HepG2 (cell line): ENCODE measurements at regions not wholly inside any gene's neighbourhood (a gene's known extent, or its start where the extent isn't known, plus 50 kb on each side); places are given as distances from the start of the nearest gene placed in this dataset.

Experiments
- ATAC-seq: fragments of 200-7000 bp; cut with Tn5 transposase; 3 replicates; pipeline ENCODE4 v1.9.1; 2020; ENCODE audit warnings: mild to moderate bottlenecking, moderate library complexity
- BruUV-seq: library from RNA; stranded (reverse); fragments of 400-500 nt; replicated peaks from 2 replicates; lab custom pipeline; 2021; lab: Mats Ljungman, UMichigan
- CTCF ChIA-PET: fragments of 300-600 bp; formaldehyde crosslinking; extraction: SDS; loops from one replicate; lab custom pipeline; 2021; ENCODE audit warnings: low total read pairs, inconsistent platforms, low intra/inter-chr PET ratio; lab: Yijun Ruan, JAX
- POLR2A ChIA-PET: fragments of 350-600 bp; sonication (Branson Sonifier 250); formaldehyde crosslinking; loops from one replicate; lab custom pipeline; 2020; ENCODE audit warnings: antibody characterized with exemption, inconsistent platforms; lab: Yijun Ruan, JAX
- DNase-seq: peaks from one replicate; pipeline ENCODE4 v3.0.0-alpha.2; 2015; ENCODE audit warnings: low spot score
- FAIRE-seq: peaks from 3 replicates; lab custom pipeline; 2011; peaks lifted over from hg19 to GRCh38; lab: Jason Lieb, UNC
- H2AFZ ChIP-seq: one replicate; pipeline ENCODE4 v1.6.1; 2011; ENCODE audit warnings: low read length, inconsistent platforms
- H3K27ac ChIP-seq: fragments of 300-600 bp; 3 replicates; pipeline ENCODE4 v1.8.0; 2011; ENCODE audit warnings: mixed run types, mild to moderate bottlenecking, mixed read lengths, low read length, inconsistent platforms; ENCODE audit not compliant: insufficient read depth; ENCODE audit errors: extremely low read length
- H3K27me3 ChIP-seq, 2 experiments: fragments of 200-600 bp in 1 of 2; 2 replicates in 1 of 2; 3 replicates in 1 of 2; pipeline versions ENCODE4 v1.6.0 to v1.8.0; 2011; ENCODE audit warnings: low read length in 2 of 2, mild to moderate bottlenecking in 2 of 2, moderate library complexity in 2 of 2, inconsistent platforms in 1 of 2; ENCODE audit not compliant: insufficient read depth in 2 of 2, control insufficient read depth in 1 of 2
- H3K36me3 ChIP-seq, 2 experiments: fragments of 200-600 bp in 1 of 2; replicated peaks in 1 of 2; 2 replicates in 1 of 2; 3 replicates in 1 of 2; pipeline versions ENCODE4 v1.5.1 to v1.8.0; 2011; ENCODE audit warnings: low read length in 2 of 2, inconsistent platforms in 1 of 2; ENCODE audit not compliant: insufficient read depth in 2 of 2, control insufficient read depth in 1 of 2
- H3K4me1 ChIP-seq: 2 replicates; pipeline ENCODE4 v1.5.1; 2012; ENCODE audit warnings: low read length, inconsistent platforms; ENCODE audit not compliant: insufficient read depth
- H3K4me2 ChIP-seq: 2 replicates; pipeline ENCODE4 v1.6.0; 2011; ENCODE audit warnings: low read depth, low read length, inconsistent platforms
- H3K4me3 ChIP-seq, 3 experiments: fragments of 200-600 bp in 1 of 3; sonication (generic), shearing (Covaris generic) in 1 of 3; replicated peaks in 1 of 3; 2 replicates each; pipeline ENCODE4 v1.5.1; 2011 to 2016; ENCODE audit warnings: low read length in 3 of 3, inconsistent platforms in 2 of 3, low read depth in 2 of 3, mild to moderate bottlenecking in 2 of 3, control low read depth in 1 of 3, mixed read lengths in 1 of 3; ENCODE audit not compliant: insufficient read depth in 1 of 3
- H3K79me2 ChIP-seq: one replicate; pipeline ENCODE4 v1.6.1; 2011; ENCODE audit warnings: low read length, inconsistent platforms; ENCODE audit not compliant: insufficient read depth
- H3K9ac ChIP-seq: 2 replicates; pipeline ENCODE4 v1.6.0; 2011; ENCODE audit warnings: mild to moderate bottlenecking, low read depth, low read length, inconsistent platforms; ENCODE audit not compliant: insufficient read depth
- H3K9me3 ChIP-seq: 2 replicates; pipeline ENCODE4 v1.5.1; 2012; ENCODE audit warnings: mild to moderate bottlenecking, low read length
- H4K20me1 ChIP-seq: 2 replicates; pipeline ENCODE4 v1.6.0; 2011; ENCODE audit warnings: inconsistent platforms, mild to moderate bottlenecking, low read length, moderate library complexity; ENCODE audit not compliant: insufficient read depth
- ARNT2 ChIP-seq: sonication (generic); formaldehyde crosslinking; IDR thresholded peaks from 2 replicates; pipeline ENCODE4 v1.8.0; 2022; ENCODE audit warnings: mild to moderate bottlenecking, low read depth, missing genetic modification reagents, moderate library complexity
- HIVEP1 ChIP-seq: sonication (generic); formaldehyde crosslinking; IDR thresholded peaks from 2 replicates; pipeline ENCODE4 v1.4.0; 2020; ENCODE audit warnings: mild to moderate bottlenecking, missing genetic modification reagents
- XRCC5 ChIP-seq: fragments of 200-400 bp; formaldehyde crosslinking; optimal IDR thresholded peaks from 2 replicates; pipeline ENCODE3; 2017; ENCODE audit warnings: mild to moderate bottlenecking, low read length
- ZFP90 ChIP-seq: sonication (generic); formaldehyde crosslinking; IDR thresholded peaks from 2 replicates; pipeline ENCODE4 v1.8.0; 2022; ENCODE audit warnings: missing genetic modification reagents, mild to moderate bottlenecking, inconsistent platforms, borderline replicate concordance
- ZNF563 ChIP-seq: sonication (generic); formaldehyde crosslinking; IDR thresholded peaks from 2 replicates; pipeline ENCODE4 v1.8.0; 2022; ENCODE audit warnings: mild to moderate bottlenecking, moderate library complexity, missing genetic modification reagents
- WGBS: methylation state at CpG from one replicate; pipeline ENCODE4 v1.1.6; 2017; ENCODE audit warnings: low lambda C conversion rate; 5-methylcytosine and 5-hydroxymethylcytosine counted together
- in situ Hi-C: cut with HindIII; loops from 2 replicates; pipeline ENCODE4 v1.10.0; 2017; ENCODE audit warnings: low pct_unique_long_range_greater_than_20kb; ENCODE audit not compliant: extremely low pct_ligation_motif_present
- intact Hi-C: fragments of 100-400 bp; cut with micrococcal nuclease; formaldehyde crosslinking; loops from one replicate; pipeline ENCODE4 v1.10.0; 2022; ENCODE audit not compliant: unreplicated experiment
- TF ChIP-seq, protein P1 (sequence below): sonication (generic); formaldehyde crosslinking; IDR thresholded peaks from 2 replicates; pipeline ENCODE4 v1.5.1; 2020; ENCODE audit warnings: missing genetic modification reagents, mild to moderate bottlenecking, borderline replicate concordance
- TF ChIP-seq, protein P2 (sequence below): IDR thresholded peaks from 2 replicates; pipeline ENCODE4 v1.6.1; 2012; ENCODE audit warnings: low read length, improper control_type of control experiment

DNA sequence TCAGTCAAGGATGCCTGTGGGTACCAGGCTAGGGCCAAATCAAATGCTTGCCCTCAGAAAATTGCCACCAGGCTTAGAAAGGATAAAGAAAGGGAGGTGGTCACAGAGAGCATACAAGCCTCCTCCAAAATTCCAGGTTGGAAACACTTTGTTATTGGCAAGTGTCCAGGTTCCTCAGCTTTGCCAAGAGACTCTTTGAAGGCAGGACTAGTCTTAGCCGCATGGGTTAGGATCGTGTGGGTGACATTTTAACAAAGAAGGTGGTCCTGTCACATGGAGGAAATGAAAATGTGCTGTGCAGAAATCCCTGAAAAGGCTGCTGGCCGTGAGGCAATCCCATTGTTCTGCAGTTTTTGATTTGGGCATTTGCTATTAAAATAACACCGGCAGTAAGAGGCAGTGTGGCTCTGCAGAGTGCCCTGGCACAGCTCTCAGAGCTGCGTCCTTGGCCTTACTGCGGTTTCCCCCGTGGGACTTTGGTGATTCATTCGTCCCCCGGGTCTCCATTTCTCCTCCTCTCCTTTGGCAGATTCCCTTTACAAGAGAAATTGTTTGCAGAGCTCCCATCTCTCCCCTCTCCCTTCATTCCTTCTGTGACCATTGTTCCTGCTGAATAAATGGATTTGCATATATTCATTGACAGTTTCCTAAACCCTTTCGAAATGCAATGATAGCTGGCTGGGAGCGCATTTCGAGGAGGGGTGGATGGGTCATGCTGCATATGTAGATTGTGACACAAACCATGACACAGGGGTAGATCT, 187.3 kb downstream of the VAPA start:
- Histone ChIP-seq H3K27me3 (no peaks in the 10 kb centered on the region; a peak in 1 of 5 replicates), H3K9me3 (no peaks in the 10 kb centered on the region), H4K20me1 (no peaks in the 10 kb centered on the region), H3K4me3 (no peak overlapping the region), H3K4me2 (no peak overlapping the region), H3K27ac (no peak overlapping the region), H3K9ac (no peak overlapping the region), H2AFZ (no peak overlapping the region), H3K4me1 (no peaks in the 10 kb centered on the region), H3K36me3 (no peaks in the 10 kb centered on the region), H3K79me2 (no peaks in the 10 kb centered on the region)
- BruUV-seq, result no TSS peak
- FAIRE-seq, result no peak
- no peak for DNase-seq
- CTCF ChIA-PET, result no interaction called here
- WGBS, result 41% methylated on average over 12 of the region's 12 CpGs
- POLR2A ChIA-PET, result no interaction called here
- intact Hi-C loops, result no loop called here
- ATAC-seq, result no peak
- in situ Hi-C loops, result no loop called here
- TF ChIP-seq ZFP90, result no peak
- no peak for TF ChIP-seq ZNF563
- TF ChIP-seq HIVEP1, result no peak
- no peak for TF ChIP-seq XRCC5
- TF ChIP-seq, protein P1, sequence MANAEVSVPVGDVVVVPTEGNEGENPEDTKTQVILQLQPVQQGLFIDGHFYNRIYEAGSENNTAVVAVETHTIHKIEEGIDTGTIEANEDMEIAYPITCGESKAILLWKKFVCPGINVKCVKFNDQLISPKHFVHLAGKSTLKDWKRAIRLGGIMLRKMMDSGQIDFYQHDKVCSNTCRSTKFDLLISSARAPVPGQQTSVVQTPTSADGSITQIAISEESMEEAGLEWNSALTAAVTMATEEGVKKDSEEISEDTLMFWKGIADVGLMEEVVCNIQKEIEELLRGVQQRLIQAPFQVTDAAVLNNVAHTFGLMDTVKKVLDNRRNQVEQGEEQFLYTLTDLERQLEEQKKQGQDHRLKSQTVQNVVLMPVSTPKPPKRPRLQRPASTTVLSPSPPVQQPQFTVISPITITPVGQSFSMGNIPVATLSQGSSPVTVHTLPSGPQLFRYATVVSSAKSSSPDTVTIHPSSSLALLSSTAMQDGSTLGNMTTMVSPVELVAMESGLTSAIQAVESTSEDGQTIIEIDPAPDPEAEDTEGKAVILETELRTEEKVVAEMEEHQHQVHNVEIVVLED (CRISPR knock-in tag), result no peak
- TF ChIP-seq, protein P2, sequence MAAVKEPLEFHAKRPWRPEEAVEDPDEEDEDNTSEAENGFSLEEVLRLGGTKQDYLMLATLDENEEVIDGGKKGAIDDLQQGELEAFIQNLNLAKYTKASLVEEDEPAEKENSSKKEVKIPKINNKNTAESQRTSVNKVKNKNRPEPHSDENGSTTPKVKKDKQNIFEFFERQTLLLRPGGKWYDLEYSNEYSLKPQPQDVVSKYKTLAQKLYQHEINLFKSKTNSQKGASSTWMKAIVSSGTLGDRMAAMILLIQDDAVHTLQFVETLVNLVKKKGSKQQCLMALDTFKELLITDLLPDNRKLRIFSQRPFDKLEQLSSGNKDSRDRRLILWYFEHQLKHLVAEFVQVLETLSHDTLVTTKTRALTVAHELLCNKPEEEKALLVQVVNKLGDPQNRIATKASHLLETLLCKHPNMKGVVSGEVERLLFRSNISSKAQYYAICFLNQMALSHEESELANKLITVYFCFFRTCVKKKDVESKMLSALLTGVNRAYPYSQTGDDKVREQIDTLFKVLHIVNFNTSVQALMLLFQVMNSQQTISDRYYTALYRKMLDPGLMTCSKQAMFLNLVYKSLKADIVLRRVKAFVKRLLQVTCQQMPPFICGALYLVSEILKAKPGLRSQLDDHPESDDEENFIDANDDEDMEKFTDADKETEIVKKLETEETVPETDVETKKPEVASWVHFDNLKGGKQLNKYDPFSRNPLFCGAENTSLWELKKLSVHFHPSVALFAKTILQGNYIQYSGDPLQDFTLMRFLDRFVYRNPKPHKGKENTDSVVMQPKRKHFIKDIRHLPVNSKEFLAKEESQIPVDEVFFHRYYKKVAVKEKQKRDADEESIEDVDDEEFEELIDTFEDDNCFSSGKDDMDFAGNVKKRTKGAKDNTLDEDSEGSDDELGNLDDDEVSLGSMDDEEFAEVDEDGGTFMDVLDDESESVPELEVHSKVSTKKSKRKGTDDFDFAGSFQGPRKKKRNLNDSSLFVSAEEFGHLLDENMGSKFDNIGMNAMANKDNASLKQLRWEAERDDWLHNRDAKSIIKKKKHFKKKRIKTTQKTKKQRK, result no peak
- TF ChIP-seq ARNT2 (CRISPR knock-in tag), result no peak
- TF ChIP-seq, all 625 proteins: peak for 0
